Stimulated activated CD4-positive, alpha-beta T cell treated with anti-CD3 and anti-CD28 coated beads, Interleukin-1b, Interleukin-23, amount 100 ng/mL, for 48 hours (primary cell): ENCODE measurements at regions not wholly inside any gene's neighbourhood (a gene's known extent, or its start where the extent isn't known, plus 50 kb on each side); places are given as distances from the start of the nearest gene placed in this dataset.
"Not testable (repeated sequence)": the region's sequence is repeated elsewhere in the genome, so short reads cannot be mapped to it uniquely, and the experiment has no call there.

Experiments used
- DNase-seq: peaks from one replicate; pipeline ENCODE4 v3.0.0-alpha.2; 2020

GRCh38 chr1:81314513-81315233, 486.1 kb upstream of the ADGRL2 start:
- DNase-seq: no peak

- DNase-seq: no peak
These were observed 487.4 kb upstream of the ADGRL2 start for GRCh38 chr1:81313289-81313688.

- no peak for DNase-seq
These were observed 488.4 kb upstream of the ADGRL2 start for GRCh38 chr1:81312272-81312754.

- no peak for DNase-seq
These were observed 490.5 kb upstream of the ADGRL2 start for GRCh38 chr1:81310250-81310649.

- DNase-seq: no peak
These were observed 492.5 kb upstream of the ADGRL2 start for GRCh38 chr1:81308191-81308590.

- DNase-seq: no peak
These were observed 492.9 kb upstream of the ADGRL2 start for GRCh38 chr1:81307786-81308185.

GRCh38 chr1:81305997-81306452, 494.7 kb upstream of the ADGRL2 start:
- DNase-seq: no peak

GRCh38 chr1:81304187-81304586, 496.5 kb upstream of the ADGRL2 start:
- DNase-seq: no peak

GRCh38 chr1:81299892-81300291, 500.8 kb upstream of the ADGRL2 start:
- no peak for DNase-seq

GRCh38 chr1:81298266-81298665, 502.5 kb upstream of the ADGRL2 start:
- no peak for DNase-seq

GRCh38 chr1:81296601-81297000, 504.1 kb upstream of the ADGRL2 start:
- DNase-seq: no peak

GRCh38 chr1:81290326-81290725, 510.4 kb upstream of the ADGRL2 start:
- DNase-seq: no peak

- DNase-seq: no peak
These were observed 512.0 kb upstream of the ADGRL2 start for GRCh38 chr1:81288689-81289088.

- DNase-seq: no peak
These were observed 513.2 kb upstream of the ADGRL2 start for GRCh38 chr1:81287411-81288080.

GRCh38 chr1:81270051-81270450, 530.7 kb upstream of the ADGRL2 start:
- DNase-seq: no peak

- no peak for DNase-seq
These were observed 535.8 kb upstream of the ADGRL2 start for GRCh38 chr1:81264976-81265375.

- DNase-seq: no peak
These were observed 540.9 kb upstream of the ADGRL2 start for GRCh38 chr1:81259625-81260411.

GRCh38 chr1:81254560-81254959, 546.2 kb upstream of the ADGRL2 start:
- DNase-seq: no peak

GRCh38 chr1:81254068-81254467, 546.7 kb upstream of the ADGRL2 start:
- no peak for DNase-seq

GRCh38 chr1:81252471-81253151, 548.1 kb upstream of the ADGRL2 start:
- DNase-seq: no peak

- DNase-seq: not testable (repeated sequence)
These were observed 549.9 kb upstream of the ADGRL2 start for GRCh38 chr1:81250825-81251224.

- DNase-seq: not testable (repeated sequence)
These were observed 555.5 kb upstream of the ADGRL2 start for GRCh38 chr1:81245084-81245715.
